ENCODE measurements at regions not wholly inside any gene's neighbourhood (a gene's known extent, or its start where the extent isn't known, plus 50 kb on each side); places are given as distances from the start of the nearest gene placed in this dataset.

DNA sequence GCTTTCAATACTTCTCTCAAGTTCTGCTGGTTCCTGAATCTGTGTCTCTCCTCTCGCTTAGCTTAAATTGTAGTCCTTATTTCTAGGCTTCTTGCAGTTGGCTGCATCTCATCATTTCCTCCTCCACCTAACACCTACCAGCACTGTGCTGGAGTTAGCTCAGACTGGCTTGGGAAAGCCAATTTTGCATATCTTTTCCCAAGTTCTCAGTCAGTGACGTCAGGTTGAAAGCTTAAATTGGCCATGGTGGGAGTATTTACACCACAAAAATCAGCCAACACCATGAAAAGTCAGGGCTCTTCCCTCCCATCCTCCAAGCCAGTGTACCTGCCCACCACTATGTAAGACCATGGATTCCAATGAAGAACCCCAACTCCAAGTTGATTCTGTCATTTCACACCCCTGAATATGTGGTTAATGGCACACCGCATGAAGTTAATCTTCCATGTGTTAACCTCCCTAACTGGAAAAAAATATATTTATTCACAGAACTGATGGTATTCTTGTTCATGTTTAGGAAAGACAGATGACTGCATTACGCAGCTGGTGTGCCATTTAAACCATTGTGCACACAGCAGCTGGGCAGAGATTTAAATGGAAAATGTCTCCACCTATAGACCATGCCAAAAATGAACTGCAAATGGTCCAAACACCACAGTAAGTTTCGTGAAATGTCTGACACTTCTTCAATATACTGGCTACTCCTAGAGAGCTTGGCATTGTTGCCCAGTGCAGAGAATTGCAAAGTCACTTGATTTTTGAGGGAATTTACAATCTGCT lies 274.1 kb upstream of the MAP3K7 start:
- Histone ChIP-seq H3K36me3 (ENCODE audit: control insufficient read depth in 4 of 4, insufficient read depth in 3 of 4, low read depth in 1 of 4, low read length in 3 of 4) (no peaks in the 10 kb centered on the region), H3K27ac (ENCODE audit: low read depth in 1 of 2, low read length in 2 of 2) (no peak overlapping the region), H3K27me3 (ENCODE audit: control insufficient read depth in 4 of 4, insufficient read depth in 4 of 4, low read length in 3 of 4) (no peaks in the 10 kb centered on the region), H3K9ac (ENCODE audit: low read depth in 1 of 2, low read length in 2 of 2) (no peak overlapping the region), H3K9me3 (ENCODE audit: control insufficient read depth in 4 of 4, low read length in 3 of 4) (no peaks in the 10 kb centered on the region), H3K4me1 (ENCODE audit: control insufficient read depth in 4 of 4, insufficient read depth in 4 of 4, low read length in 3 of 4) (no peaks in the 10 kb centered on the region), H3K4me3 (ENCODE audit: low read depth in 1 of 3, low read length in 3 of 3) (no peak overlapping the region)
- TF ChIP-seq, protein P1, sequence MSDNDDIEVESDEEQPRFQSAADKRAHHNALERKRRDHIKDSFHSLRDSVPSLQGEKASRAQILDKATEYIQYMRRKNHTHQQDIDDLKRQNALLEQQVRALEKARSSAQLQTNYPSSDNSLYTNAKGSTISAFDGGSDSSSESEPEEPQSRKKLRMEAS (IDR thresholded peaks at IDR 0.05) = no peak
- TF ChIP-seq, protein P2, sequence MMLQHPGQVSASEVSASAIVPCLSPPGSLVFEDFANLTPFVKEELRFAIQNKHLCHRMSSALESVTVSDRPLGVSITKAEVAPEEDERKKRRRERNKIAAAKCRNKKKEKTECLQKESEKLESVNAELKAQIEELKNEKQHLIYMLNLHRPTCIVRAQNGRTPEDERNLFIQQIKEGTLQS (IDR thresholded peaks at IDR 0.05) = no peak
- no peak for TF ChIP-seq RXRA (IDR thresholded peaks at IDR 0.05)
- no peak for TF ChIP-seq GABPA (IDR thresholded peaks at IDR 0.05 in 1 of 2, conservative IDR thresholded peaks at IDR 0.05 in 1 of 2)
- TF ChIP-seq, protein P3, sequence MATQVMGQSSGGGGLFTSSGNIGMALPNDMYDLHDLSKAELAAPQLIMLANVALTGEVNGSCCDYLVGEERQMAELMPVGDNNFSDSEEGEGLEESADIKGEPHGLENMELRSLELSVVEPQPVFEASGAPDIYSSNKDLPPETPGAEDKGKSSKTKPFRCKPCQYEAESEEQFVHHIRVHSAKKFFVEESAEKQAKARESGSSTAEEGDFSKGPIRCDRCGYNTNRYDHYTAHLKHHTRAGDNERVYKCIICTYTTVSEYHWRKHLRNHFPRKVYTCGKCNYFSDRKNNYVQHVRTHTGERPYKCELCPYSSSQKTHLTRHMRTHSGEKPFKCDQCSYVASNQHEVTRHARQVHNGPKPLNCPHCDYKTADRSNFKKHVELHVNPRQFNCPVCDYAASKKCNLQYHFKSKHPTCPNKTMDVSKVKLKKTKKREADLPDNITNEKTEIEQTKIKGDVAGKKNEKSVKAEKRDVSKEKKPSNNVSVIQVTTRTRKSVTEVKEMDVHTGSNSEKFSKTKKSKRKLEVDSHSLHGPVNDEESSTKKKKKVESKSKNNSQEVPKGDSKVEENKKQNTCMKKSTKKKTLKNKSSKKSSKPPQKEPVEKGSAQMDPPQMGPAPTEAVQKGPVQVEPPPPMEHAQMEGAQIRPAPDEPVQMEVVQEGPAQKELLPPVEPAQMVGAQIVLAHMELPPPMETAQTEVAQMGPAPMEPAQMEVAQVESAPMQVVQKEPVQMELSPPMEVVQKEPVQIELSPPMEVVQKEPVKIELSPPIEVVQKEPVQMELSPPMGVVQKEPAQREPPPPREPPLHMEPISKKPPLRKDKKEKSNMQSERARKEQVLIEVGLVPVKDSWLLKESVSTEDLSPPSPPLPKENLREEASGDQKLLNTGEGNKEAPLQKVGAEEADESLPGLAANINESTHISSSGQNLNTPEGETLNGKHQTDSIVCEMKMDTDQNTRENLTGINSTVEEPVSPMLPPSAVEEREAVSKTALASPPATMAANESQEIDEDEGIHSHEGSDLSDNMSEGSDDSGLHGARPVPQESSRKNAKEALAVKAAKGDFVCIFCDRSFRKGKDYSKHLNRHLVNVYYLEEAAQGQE (IDR thresholded peaks at IDR 0.05) = no peak
- no peak for TF ChIP-seq EGR1 (IDR thresholded peaks at IDR 0.05; ENCODE audit: low read depth in 2 of 2)
- TF ChIP-seq RAD21 (IDR thresholded peaks at IDR 0.05) = no peak
- TF ChIP-seq HNF4A (conservative IDR thresholded peaks at IDR 0.05) = no peak
- no peak for TF ChIP-seq YY1 (IDR thresholded peaks at IDR 0.05)
- WGBS = 86% methylated on average over 5 of the region's 5 CpGs
- DNase-seq (ENCODE audit: low spot score) = no peak

DNA sequence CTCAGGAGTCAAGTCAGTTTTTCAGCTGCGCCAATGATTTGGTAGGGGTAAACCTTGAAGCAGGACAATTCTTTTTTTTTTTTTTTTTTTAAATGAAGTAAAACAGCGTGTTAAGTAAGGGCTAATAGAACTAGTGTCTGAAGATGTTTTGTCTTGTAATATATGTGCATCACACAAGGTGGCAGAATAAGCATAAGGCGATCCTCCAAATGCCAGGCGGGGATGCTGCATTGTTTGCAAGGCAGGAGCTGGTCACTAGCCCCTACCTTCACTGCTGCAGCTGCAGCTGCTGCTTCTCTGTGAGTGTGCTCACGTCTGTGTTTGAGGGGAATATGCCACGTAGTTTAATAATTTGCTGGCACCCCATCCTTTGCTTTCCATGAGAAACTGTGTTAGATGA lies 272.7 kb upstream of the MAP3K7 start:
- DNase-seq (ENCODE audit: low spot score) = no peak
- no peak overlapping the region for H3K27ac ChIP-seq (ENCODE audit: low read depth in 1 of 2, low read length in 2 of 2)

More for the DNA sequence above, 272.7 kb upstream of the MAP3K7 start:
- Histone ChIP-seq H3K4me3 (ENCODE audit: low read depth in 1 of 3, low read length in 3 of 3) (no peak overlapping the region), H3K27me3 (ENCODE audit: control insufficient read depth in 4 of 4, insufficient read depth in 4 of 4, low read length in 3 of 4) (no peaks in the 10 kb centered on the region), H3K9me3 (ENCODE audit: control insufficient read depth in 4 of 4, low read length in 3 of 4) (no peaks in the 10 kb centered on the region), H3K9ac (ENCODE audit: low read depth in 1 of 2, low read length in 2 of 2) (no peak overlapping the region), H3K4me1 (ENCODE audit: control insufficient read depth in 4 of 4, insufficient read depth in 4 of 4, low read length in 3 of 4) (no peaks in the 10 kb centered on the region), H3K36me3 (ENCODE audit: control insufficient read depth in 4 of 4, insufficient read depth in 3 of 4, low read depth in 1 of 4, low read length in 3 of 4) (no peaks in the 10 kb centered on the region)
- WGBS = 55% methylated on average over 6 of the region's 6 CpGs
- TF ChIP-seq, protein P2 (IDR thresholded peaks at IDR 0.05) = no peak
- no peak for TF ChIP-seq HNF4A (conservative IDR thresholded peaks at IDR 0.05)
- TF ChIP-seq JUND (IDR thresholded peaks at IDR 0.05) = no peak
- TF ChIP-seq, protein P4, sequence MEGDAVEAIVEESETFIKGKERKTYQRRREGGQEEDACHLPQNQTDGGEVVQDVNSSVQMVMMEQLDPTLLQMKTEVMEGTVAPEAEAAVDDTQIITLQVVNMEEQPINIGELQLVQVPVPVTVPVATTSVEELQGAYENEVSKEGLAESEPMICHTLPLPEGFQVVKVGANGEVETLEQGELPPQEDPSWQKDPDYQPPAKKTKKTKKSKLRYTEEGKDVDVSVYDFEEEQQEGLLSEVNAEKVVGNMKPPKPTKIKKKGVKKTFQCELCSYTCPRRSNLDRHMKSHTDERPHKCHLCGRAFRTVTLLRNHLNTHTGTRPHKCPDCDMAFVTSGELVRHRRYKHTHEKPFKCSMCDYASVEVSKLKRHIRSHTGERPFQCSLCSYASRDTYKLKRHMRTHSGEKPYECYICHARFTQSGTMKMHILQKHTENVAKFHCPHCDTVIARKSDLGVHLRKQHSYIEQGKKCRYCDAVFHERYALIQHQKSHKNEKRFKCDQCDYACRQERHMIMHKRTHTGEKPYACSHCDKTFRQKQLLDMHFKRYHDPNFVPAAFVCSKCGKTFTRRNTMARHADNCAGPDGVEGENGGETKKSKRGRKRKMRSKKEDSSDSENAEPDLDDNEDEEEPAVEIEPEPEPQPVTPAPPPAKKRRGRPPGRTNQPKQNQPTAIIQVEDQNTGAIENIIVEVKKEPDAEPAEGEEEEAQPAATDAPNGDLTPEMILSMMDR (IDR thresholded peaks at IDR 0.05; ENCODE audit: low read depth, low read length, missing input control) = no peak
- TF ChIP-seq, protein P5, sequence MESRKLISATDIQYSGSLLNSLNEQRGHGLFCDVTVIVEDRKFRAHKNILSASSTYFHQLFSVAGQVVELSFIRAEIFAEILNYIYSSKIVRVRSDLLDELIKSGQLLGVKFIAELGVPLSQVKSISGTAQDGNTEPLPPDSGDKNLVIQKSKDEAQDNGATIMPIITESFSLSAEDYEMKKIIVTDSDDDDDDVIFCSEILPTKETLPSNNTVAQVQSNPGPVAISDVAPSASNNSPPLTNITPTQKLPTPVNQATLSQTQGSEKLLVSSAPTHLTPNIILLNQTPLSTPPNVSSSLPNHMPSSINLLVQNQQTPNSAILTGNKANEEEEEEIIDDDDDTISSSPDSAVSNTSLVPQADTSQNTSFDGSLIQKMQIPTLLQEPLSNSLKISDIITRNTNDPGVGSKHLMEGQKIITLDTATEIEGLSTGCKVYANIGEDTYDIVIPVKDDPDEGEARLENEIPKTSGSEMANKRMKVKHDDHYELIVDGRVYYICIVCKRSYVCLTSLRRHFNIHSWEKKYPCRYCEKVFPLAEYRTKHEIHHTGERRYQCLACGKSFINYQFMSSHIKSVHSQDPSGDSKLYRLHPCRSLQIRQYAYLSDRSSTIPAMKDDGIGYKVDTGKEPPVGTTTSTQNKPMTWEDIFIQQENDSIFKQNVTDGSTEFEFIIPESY (IDR thresholded peaks at IDR 0.05) = no peak
- TF ChIP-seq EGR1 (IDR thresholded peaks at IDR 0.05; ENCODE audit: low read depth in 2 of 2) = no peak
- TF ChIP-seq, protein P1 (IDR thresholded peaks at IDR 0.05) = no peak
- TF ChIP-seq NR2F2 (IDR thresholded peaks at IDR 0.05) = no peak
- no peak for TF ChIP-seq SP1 (IDR thresholded peaks at IDR 0.05)
- TF ChIP-seq RAD21 (IDR thresholded peaks at IDR 0.05) = no peak
- TF ChIP-seq, protein P3 (IDR thresholded peaks at IDR 0.05) = no peak
- no peak for TF ChIP-seq FOXA2 (IDR thresholded peaks at IDR 0.05)
- TF ChIP-seq FOXA1 (IDR thresholded peaks at IDR 0.05) = no peak
- no peak for TF ChIP-seq RXRA (IDR thresholded peaks at IDR 0.05)
- no peak for TF ChIP-seq HNF4G (IDR thresholded peaks at IDR 0.05)
- no peak for TF ChIP-seq YY1 (IDR thresholded peaks at IDR 0.05)
- TF ChIP-seq GABPA (IDR thresholded peaks at IDR 0.05 in 1 of 2, conservative IDR thresholded peaks at IDR 0.05 in 1 of 2) = no peak
- TF ChIP-seq TAF1 (conservative IDR thresholded peaks at IDR 0.05) = no peak

Measured in liver (tissue), 8 donors.